ENCODE measurements at regions not wholly inside any gene's neighbourhood (a gene's known extent, or its start where the extent isn't known, plus 50 kb on each side); places are given as distances from the start of the nearest gene placed in this dataset.

- TF ChIP-seq REST (IDR thresholded peaks at IDR 0.05; ENCODE audit: insufficient read depth in 1 of 2, low read depth in 2 of 2, low read length in 2 of 2) (no peak), TAF1 (IDR thresholded peaks at IDR 0.05; ENCODE audit: borderline replicate concordance, insufficient read depth, low read length) (no peak), POLR2AphosphoS5 (IDR thresholded peaks at IDR 0.05; ENCODE audit: low read depth, low read length) (no peak)
Observed at GRCh38 chr19:29395111-29395733, 130.6 kb upstream of the VSTM2B start.

- TF ChIP-seq FOXP2 (optimal IDR thresholded peaks at IDR 0.05; ENCODE audit: borderline replicate concordance, extremely low read depth, extremely low read length, insufficient read depth) (no peak), SIN3A (IDR thresholded peaks at IDR 0.05; ENCODE audit: borderline replicate concordance, insufficient read depth, low read length) (no peak), REST (IDR thresholded peaks at IDR 0.05; ENCODE audit: insufficient read depth in 1 of 2, low read depth in 2 of 2, low read length in 2 of 2) (no peak), POLR2AphosphoS5 (IDR thresholded peaks at IDR 0.05; ENCODE audit: low read depth, low read length) (no peak), TAF1 (IDR thresholded peaks at IDR 0.05; ENCODE audit: borderline replicate concordance, insufficient read depth, low read length) (no peak)
Observed at GRCh38 chr19:29395734-29396414, 129.9 kb upstream of the VSTM2B start.

- TF ChIP-seq REST (IDR thresholded peaks at IDR 0.05; ENCODE audit: insufficient read depth in 1 of 2, low read depth in 2 of 2, low read length in 2 of 2), result no peak
- TF ChIP-seq FOXP2 (optimal IDR thresholded peaks at IDR 0.05; ENCODE audit: borderline replicate concordance, extremely low read depth, extremely low read length, insufficient read depth), result no peak
- TF ChIP-seq SIN3A (IDR thresholded peaks at IDR 0.05; ENCODE audit: borderline replicate concordance, insufficient read depth, low read length), result no peak
Observed at GRCh38 chr19:29396925-29397324, 128.9 kb upstream of the VSTM2B start.

- TF ChIP-seq POLR2AphosphoS5 (IDR thresholded peaks at IDR 0.05; ENCODE audit: low read depth, low read length) (no peak), FOXP2 (optimal IDR thresholded peaks at IDR 0.05; ENCODE audit: borderline replicate concordance, extremely low read depth, extremely low read length, insufficient read depth) (no peak)
Observed at GRCh38 chr19:29397748-29398147, 128.0 kb upstream of the VSTM2B start.

- no peak for TF ChIP-seq FOXP2 (optimal IDR thresholded peaks at IDR 0.05; ENCODE audit: borderline replicate concordance, extremely low read depth, extremely low read length, insufficient read depth)
Observed at GRCh38 chr19:29399804-29400203, 126.0 kb upstream of the VSTM2B start.

GRCh38 chr19:29400917-29401711 is 124.7 kb upstream of the VSTM2B start:
- TF ChIP-seq FOXP2 (optimal IDR thresholded peaks at IDR 0.05; ENCODE audit: borderline replicate concordance, extremely low read depth, extremely low read length, insufficient read depth) (no peak), REST (IDR thresholded peaks at IDR 0.05; ENCODE audit: insufficient read depth in 1 of 2, low read depth in 2 of 2, low read length in 2 of 2) (no peak), TAF1 (IDR thresholded peaks at IDR 0.05; ENCODE audit: borderline replicate concordance, insufficient read depth, low read length) (no peak), SIN3A (IDR thresholded peaks at IDR 0.05; ENCODE audit: borderline replicate concordance, insufficient read depth, low read length) (no peak), POLR2AphosphoS5 (IDR thresholded peaks at IDR 0.05; ENCODE audit: low read depth, low read length) (no peak)

Measured in PFSK-1 (cell line).